ENCODE measurements at regions not wholly inside any gene's neighbourhood (a gene's known extent, or its start where the extent isn't known, plus 50 kb on each side); places are given as distances from the start of the nearest gene placed in this dataset.

- TF ChIP-seq, protein P1, sequence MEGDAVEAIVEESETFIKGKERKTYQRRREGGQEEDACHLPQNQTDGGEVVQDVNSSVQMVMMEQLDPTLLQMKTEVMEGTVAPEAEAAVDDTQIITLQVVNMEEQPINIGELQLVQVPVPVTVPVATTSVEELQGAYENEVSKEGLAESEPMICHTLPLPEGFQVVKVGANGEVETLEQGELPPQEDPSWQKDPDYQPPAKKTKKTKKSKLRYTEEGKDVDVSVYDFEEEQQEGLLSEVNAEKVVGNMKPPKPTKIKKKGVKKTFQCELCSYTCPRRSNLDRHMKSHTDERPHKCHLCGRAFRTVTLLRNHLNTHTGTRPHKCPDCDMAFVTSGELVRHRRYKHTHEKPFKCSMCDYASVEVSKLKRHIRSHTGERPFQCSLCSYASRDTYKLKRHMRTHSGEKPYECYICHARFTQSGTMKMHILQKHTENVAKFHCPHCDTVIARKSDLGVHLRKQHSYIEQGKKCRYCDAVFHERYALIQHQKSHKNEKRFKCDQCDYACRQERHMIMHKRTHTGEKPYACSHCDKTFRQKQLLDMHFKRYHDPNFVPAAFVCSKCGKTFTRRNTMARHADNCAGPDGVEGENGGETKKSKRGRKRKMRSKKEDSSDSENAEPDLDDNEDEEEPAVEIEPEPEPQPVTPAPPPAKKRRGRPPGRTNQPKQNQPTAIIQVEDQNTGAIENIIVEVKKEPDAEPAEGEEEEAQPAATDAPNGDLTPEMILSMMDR (IDR thresholded peaks at IDR 0.05) = no peak
- TF ChIP-seq ZFX (IDR thresholded peaks at IDR 0.05; ENCODE audit: borderline replicate concordance) = no peak
- no peak overlapping the region for H3K27ac ChIP-seq
These were observed 543.8 kb downstream of the CBLN4 start for GRCh38 chr20:55461519-55461918.

DNA sequence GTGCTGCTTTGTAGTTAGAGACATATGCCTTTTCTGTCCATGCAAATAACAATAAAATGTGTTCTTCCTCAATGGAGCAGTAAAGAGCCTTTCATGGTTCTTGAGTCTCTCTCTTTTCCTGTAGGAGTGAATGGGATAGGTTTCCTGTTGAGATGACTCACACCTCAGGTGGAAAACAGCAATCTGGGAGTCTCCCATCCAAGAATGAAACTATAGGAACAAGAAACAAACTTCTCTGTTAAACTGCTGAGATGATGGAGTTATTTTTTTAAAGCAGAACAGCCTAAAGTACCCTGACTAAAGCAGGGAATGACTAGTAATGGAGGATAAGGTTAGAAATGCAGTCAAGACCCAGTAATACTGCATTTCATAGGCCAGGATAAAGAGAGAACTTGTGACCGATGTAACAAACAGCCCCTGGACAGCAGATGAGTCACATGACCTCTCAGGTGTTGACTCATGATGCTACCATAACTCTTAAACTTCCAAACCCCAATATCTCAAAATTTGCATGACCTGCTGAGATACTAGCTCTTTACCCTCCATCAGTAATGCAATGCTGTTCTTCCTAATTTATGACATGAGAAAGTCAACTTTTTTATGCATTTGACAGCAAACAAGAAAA, 548.9 kb downstream of the CBLN4 start:
- H3K27ac ChIP-seq = no peak overlapping the region
- no peak for TF ChIP-seq ZFX (IDR thresholded peaks at IDR 0.05; ENCODE audit: borderline replicate concordance)
- TF ChIP-seq, protein P1 (IDR thresholded peaks at IDR 0.05) = no peak

DNA sequence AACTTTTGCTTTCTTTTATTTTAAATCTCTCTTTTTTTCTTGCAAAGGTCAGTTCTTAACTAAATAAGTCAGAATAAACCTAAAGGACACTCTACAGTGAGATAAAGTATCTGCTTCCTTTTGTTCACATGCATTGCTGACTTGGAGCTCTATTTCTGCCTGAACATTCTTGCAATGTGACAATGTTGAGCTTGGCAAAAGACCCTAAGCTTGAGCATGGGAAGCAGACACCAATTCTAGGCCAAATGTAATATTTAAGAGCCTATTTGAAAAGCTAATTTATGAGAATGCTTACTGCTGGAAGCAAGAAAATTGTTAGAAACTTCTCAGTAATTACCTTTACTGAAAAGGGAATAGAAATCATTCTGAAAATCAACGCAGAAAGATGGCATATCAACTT, 556.2 kb downstream of the CBLN4 start:
- H3K27ac ChIP-seq = no peak overlapping the region

DNA sequence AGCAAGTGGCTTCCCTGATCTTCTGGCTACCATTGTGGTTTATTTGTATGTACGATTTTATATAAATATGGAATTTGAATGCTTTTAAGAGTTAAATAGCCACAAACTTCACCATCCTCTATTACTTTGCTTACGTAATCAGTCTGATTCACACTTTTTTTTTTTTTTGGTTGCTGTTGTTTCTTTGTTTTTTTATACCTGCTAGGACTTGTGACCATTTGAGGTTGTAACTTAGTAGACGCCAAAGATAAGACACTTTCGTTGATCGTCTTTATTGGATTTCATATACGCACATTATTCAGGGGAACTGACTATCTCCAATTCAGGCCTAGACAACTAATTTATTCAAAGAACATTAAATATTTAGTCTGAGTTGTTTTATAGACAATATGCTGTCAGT, 559.0 kb downstream of the CBLN4 start:
- TF ChIP-seq, protein P1 (IDR thresholded peaks at IDR 0.05) = no peak
- TF ChIP-seq ZFX (IDR thresholded peaks at IDR 0.05; ENCODE audit: borderline replicate concordance) = no peak
- H3K27ac ChIP-seq = no peak overlapping the region

More for the DNA sequence above, 556.2 kb downstream of the CBLN4 start:
- TF ChIP-seq, protein P1 (IDR thresholded peaks at IDR 0.05) = no peak
- TF ChIP-seq ZFX (IDR thresholded peaks at IDR 0.05; ENCODE audit: borderline replicate concordance) = no peak

- TF ChIP-seq, protein P1 (IDR thresholded peaks at IDR 0.05) = no peak
- no peak overlapping the region for H3K27ac ChIP-seq
These were observed 566.2 kb downstream of the CBLN4 start for GRCh38 chr20:55439070-55439469.

- H3K27ac ChIP-seq = no peak overlapping the region
- no peak for TF ChIP-seq ZFX (IDR thresholded peaks at IDR 0.05; ENCODE audit: borderline replicate concordance)
- TF ChIP-seq, protein P1 (IDR thresholded peaks at IDR 0.05) = no peak
These were observed 567.4 kb downstream of the CBLN4 start for GRCh38 chr20:55437798-55438415.

DNA sequence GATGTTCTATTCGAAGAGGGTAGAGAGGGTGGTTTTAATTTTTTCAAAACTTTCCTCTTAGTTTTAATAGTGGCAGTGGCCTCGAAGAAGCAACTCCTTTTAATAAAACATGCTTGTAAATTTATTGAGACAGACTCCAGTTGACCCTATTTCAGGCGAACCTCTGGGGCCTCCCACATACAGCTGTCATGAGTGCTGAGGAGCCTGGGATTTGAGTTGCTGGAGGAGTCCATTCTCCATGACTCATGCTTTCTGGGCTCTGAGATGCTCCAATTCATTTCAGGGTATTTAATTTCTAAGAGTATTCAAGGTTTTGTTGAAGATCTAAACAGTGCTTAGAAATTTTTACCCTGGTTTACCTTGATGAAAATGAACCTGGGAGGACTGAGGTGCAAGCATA, 580.4 kb downstream of the CBLN4 start:
- no peak overlapping the region for H3K27ac ChIP-seq
- TF ChIP-seq ZFX (IDR thresholded peaks at IDR 0.05; ENCODE audit: borderline replicate concordance) = no peak
- TF ChIP-seq, protein P1 (IDR thresholded peaks at IDR 0.05) = no peak
